HAP-1 (cell line): ENCODE measurements at regions not wholly inside any gene's neighbourhood (a gene's known extent, or its start where the extent isn't known, plus 50 kb on each side); places are given as distances from the start of the nearest gene placed in this dataset.
"Not testable (repeated sequence)": the region's sequence is repeated elsewhere in the genome, so short reads cannot be mapped to it uniquely, and the experiment has no call there.

Experiments
- DNase-seq, 2 experiments: peaks; one replicate each; pipeline ENCODE4 v3.0.0-alpha.2; 2016 to 2020; ENCODE audit warnings: low spot score in 2 of 2
- H3K27me3 ChIP-seq: fragments of 250-450 bp; sonication (Bioruptor Pico); 2 replicates; pipeline ENCODE4 v1.5.1; 2020; ENCODE audit warnings: low read depth, mild to moderate bottlenecking, moderate library complexity
- H3K36me3 ChIP-seq: fragments of 250-450 bp; sonication (Bioruptor Pico); replicated peaks from 2 replicates; pipeline ENCODE4 v1.5.1; 2020; ENCODE audit warnings: mild to moderate bottlenecking
- H3K4me1 ChIP-seq: fragments of 250-450 bp; sonication (Bioruptor Pico); 2 replicates; pipeline ENCODE4 v1.5.1; 2020; ENCODE audit warnings: mild to moderate bottlenecking
- H3K4me3 ChIP-seq: fragments of 250-450 bp; sonication (Bioruptor Pico); 2 replicates; pipeline ENCODE4 v1.5.1; 2020; ENCODE audit warnings: mild to moderate bottlenecking, moderate library complexity
- H3K9me3 ChIP-seq: fragments of 250-450 bp; sonication (Bioruptor Pico); 2 replicates; pipeline ENCODE4 v1.5.1; 2020; ENCODE audit warnings: mild to moderate bottlenecking, moderate library complexity
- in situ Hi-C: fragments of 300-500 bp; cut with MboI; formaldehyde crosslinking; loops from 3 replicates; pipeline ENCODE4 v1.14.3; 2020; ENCODE audit warnings: low sequenced_read_pairs, inconsistent platforms, mixed read lengths

DNA sequence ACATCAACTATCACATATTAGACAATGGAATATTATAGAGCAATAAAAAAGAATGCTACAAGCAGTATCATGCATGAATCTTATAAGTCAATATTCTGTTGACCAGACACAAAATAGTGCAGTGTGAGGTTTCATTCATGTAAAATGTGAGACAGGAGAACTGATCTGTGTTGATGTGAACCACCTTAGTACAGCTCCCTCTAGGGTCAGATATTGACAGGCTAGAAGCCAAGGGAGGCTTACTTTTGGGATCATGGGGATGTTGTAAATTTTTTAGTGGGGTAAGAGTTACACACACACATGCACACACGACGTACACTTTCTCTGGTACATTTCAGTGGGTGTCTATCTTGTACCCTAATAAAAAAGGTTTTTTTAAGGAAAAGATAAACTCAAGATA, 231.6 kb upstream of the FOXK1 start:
- Histone ChIP-seq H3K4me3 (no peak overlapping the region), H3K36me3 (no peaks in the 10 kb centered on the region), H3K27me3 (no peaks in the 10 kb centered on the region), H3K9me3 (no peaks in the 10 kb centered on the region), H3K4me1 (no peaks in the 10 kb centered on the region)
- no peak for DNase-seq
- in situ Hi-C loops: no loop called here

DNA sequence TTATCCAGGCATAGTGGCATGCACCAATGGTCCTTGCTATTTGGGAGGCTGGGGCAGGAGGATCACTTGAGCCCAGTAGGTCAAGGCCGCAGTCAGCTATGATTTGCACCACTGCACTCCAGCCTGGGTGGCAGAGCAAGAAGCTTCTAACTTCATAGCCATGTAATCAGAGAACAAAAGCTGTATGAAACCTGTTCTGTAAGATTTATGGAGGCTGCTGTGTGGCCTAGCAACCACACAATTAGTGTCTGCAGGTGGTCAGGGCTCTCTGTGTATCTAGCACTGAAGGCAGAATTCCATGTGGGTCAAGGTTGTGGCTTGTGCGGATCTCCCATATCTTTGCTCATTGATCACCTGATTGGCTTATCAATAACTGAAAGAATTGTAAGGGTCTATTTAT, 221.5 kb upstream of the FOXK1 start:
- H3K4me3 ChIP-seq: no peak overlapping the region
- in situ Hi-C loops: no loop called here
- no peaks in the 10 kb centered on the region for H3K27me3 ChIP-seq
- H3K9me3 ChIP-seq: no peaks in the 10 kb centered on the region
- H3K36me3 ChIP-seq: no peaks in the 10 kb centered on the region
- no peak for DNase-seq
- H3K4me1 ChIP-seq: no peaks in the 10 kb centered on the region

DNA sequence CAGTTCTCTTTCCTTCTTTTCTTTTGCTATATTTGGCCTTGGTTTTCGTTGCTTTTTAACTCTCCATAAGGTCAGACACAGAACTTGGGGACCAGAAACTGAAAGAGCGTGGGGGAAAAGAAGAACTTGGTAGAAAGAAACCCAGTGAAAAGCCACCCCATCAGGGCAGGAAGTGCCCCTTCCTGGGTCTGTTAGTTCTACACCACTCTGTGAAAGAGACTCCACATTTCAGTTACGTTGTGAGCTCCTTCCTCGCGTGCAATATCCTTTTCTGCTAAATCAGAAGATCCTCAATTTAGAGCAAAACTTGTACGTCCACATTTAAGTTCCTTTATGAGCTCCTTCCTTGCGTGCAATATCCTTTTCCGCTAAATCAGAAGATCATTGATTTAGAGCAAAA, 220.6 kb upstream of the FOXK1 start:
- H3K36me3 ChIP-seq: no peaks in the 10 kb centered on the region
- H3K9me3 ChIP-seq: no peaks in the 10 kb centered on the region
- no peak for DNase-seq
- in situ Hi-C loops: no loop called here
- H3K4me3 ChIP-seq: no peak overlapping the region
- H3K27me3 ChIP-seq: no peaks in the 10 kb centered on the region
- H3K4me1 ChIP-seq: no peaks in the 10 kb centered on the region

DNA sequence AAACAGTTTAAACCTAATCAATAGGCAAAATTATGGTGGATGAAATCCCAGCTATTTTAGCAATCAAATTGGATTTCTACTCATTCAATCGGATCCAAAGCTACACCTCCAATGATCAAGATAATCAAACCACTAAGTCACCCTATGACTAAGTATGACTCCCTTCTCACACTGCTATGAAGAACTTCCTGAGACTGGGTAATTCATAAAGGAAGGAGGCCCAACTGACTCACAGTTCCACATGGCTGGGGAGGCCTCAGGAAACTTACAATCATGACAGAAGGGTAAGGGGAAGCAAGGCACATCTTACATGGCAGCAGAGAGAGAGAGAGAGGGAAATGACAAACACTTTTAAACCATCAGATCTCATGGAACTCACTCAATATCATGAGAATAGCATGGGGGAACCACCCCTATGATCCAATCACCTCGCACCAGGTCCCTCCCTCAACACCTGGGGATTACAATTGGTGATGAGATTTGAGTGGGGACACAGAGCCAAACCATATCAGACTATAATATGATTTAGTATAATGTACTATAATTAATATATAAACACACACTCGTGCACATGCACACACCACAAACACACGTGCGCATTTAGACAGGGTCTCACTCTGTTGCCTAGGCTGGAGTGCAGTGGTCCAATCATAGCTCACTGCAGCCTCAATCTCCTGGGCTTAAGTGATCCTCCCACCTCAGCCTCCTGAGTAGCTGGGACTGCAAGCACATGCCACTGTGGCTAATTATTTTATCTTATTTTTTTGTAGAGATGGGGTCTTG, 213.6 kb upstream of the FOXK1 start:
- Histone ChIP-seq H3K4me3 (no peak overlapping the region), H3K36me3 (no peaks in the 10 kb centered on the region), H3K9me3 (no peaks in the 10 kb centered on the region), H3K4me1 (no peaks in the 10 kb centered on the region), H3K27me3 (no peaks in the 10 kb centered on the region)
- no peak for DNase-seq
- in situ Hi-C loops: no loop called here

- no peaks in the 10 kb centered on the region for H3K9me3 ChIP-seq
- in situ Hi-C loops: no loop called here
- H3K27me3 ChIP-seq: no peaks in the 10 kb centered on the region
- no peak overlapping the region for H3K4me3 ChIP-seq
- DNase-seq: peak in 1 of 2 experiments; percentile 24
- H3K4me1 ChIP-seq: no peaks in the 10 kb centered on the region
- no peaks in the 10 kb centered on the region for H3K36me3 ChIP-seq
Measured at GRCh38 chr7:4470246-4470645, 211.8 kb upstream of the FOXK1 start.

GRCh38 chr7:4472728-4473127, 209.4 kb upstream of the FOXK1 start:
- no peaks in the 10 kb centered on the region for H3K4me1 ChIP-seq
- H3K4me3 ChIP-seq: no peak overlapping the region
- in situ Hi-C loops: no loop called here
- H3K27me3 ChIP-seq: no peaks in the 10 kb centered on the region
- no peak for DNase-seq
- H3K36me3 ChIP-seq: no peaks in the 10 kb centered on the region
- H3K9me3 ChIP-seq: no peaks in the 10 kb centered on the region

DNA sequence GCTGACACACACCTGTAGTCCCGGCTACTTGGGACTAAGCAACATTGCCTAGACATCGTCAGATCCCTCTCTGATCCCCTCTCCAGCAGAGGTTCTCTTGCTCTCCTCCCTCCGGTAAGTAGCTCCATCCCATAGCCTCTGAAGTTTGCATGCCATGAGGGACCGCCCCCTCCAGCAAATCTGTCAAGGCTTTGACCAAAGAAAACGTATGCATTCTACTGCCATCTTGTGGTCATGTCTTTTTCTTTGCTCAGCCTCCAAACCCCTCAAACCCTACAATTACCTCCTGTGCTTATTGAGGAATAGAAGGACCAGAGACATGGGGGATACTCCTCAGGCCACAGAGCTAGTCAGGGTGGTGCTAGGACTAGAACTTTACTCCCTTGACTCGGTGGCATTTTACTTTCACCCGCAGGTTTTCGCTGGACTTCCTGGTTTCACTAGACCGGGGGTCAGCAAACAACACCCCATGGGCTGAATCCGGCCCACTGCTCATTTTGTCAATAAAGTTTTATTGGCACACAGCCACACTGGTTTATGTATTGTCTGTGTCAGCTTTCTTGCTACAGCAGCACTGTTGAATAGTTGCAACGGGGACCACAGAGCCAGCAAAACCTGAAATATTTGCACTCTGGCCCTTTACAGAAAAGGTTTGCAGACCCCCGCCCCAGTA, 202.6 kb upstream of the FOXK1 start:
- in situ Hi-C loops: no loop called here

DNA sequence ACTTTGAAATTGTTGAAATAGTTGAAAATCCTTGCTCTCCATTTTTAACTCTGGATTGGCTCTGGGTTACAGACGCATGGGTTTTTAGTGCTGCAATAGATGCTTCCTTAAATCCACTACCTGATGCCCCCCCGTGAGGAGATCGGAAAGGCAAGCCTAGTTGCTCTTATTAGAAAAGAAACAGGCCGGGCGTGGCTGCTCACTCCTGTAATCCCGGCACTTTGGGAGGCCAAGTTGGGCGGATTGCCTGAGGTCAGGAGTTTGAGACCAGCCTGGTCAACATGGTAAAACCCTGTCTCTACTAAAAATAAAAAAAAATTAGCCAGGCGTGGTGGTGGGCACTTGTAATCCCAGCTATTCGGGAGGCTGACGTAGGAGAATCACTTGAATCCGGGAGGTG, 202.0 kb upstream of the FOXK1 start:
- H3K27me3 ChIP-seq, H3K9me3 ChIP-seq, DNase-seq, in situ Hi-C loops, H3K36me3 ChIP-seq, H3K4me3 ChIP-seq, H3K4me1 ChIP-seq: not testable (repeated sequence)

More for the DNA sequence above, 202.6 kb upstream of the FOXK1 start:
- H3K9me3 ChIP-seq: no peaks in the 10 kb centered on the region
- no peaks in the 10 kb centered on the region for H3K36me3 ChIP-seq
- H3K4me1 ChIP-seq: no peaks in the 10 kb centered on the region
- peak; percentile 68 to 71 for DNase-seq
- no peaks in the 10 kb centered on the region for H3K27me3 ChIP-seq
- H3K4me3 ChIP-seq: no peak overlapping the region

- DNase-seq: no peak
- in situ Hi-C loops: no loop called here
- Histone ChIP-seq H3K9me3 (no peaks in the 10 kb centered on the region), H3K27me3 (no peaks in the 10 kb centered on the region), H3K4me3 (no peak overlapping the region), H3K4me1 (no peaks in the 10 kb centered on the region), H3K36me3 (no peaks in the 10 kb centered on the region)
Measured at GRCh38 chr7:4483851-4484250, 198.2 kb upstream of the FOXK1 start.

- no peak for DNase-seq
- Histone ChIP-seq H3K36me3 (no peaks in the 10 kb centered on the region), H3K4me3 (no peak overlapping the region), H3K9me3 (no peaks in the 10 kb centered on the region), H3K4me1 (no peaks in the 10 kb centered on the region), H3K27me3 (no peaks in the 10 kb centered on the region)
- in situ Hi-C loops: no loop called here
Measured at GRCh38 chr7:4484545-4484944, 197.6 kb upstream of the FOXK1 start.

- Histone ChIP-seq H3K4me3 (no peak overlapping the region), H3K27me3 (no peaks in the 10 kb centered on the region), H3K36me3 (no peaks in the 10 kb centered on the region), H3K9me3 (no peaks in the 10 kb centered on the region), H3K4me1 (no peaks in the 10 kb centered on the region)
- in situ Hi-C loops: no loop called here
- no peak for DNase-seq
Measured at GRCh38 chr7:4486907-4487306, 195.2 kb upstream of the FOXK1 start.

GRCh38 chr7:4496911-4497310, 185.2 kb upstream of the FOXK1 start:
- H3K36me3 ChIP-seq, H3K27me3 ChIP-seq, DNase-seq, H3K4me1 ChIP-seq, in situ Hi-C loops, H3K9me3 ChIP-seq, H3K4me3 ChIP-seq: not testable (repeated sequence)

DNA sequence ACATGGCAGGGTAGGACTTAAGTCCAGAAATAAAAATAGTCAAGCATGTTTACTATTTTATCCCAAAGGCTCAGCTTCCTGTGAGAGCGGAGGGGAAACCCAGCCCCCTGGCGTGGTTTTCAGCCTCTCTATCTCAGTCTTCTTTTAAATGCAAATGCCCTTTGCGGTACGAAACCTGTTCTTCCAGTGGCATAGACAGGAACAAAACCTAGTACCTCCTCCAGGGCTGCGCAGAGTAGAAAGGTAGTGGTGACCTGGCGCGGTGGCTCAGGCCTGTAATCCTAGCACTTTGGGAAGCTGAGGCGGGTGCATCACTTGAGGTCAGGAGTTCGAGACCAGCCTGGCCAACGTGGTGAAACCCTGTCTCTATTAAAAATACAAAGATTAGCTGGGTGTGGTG, 181.3 kb upstream of the FOXK1 start:
- in situ Hi-C loops: no loop called here
- no peaks in the 10 kb centered on the region for H3K27me3 ChIP-seq
- H3K36me3 ChIP-seq: no peaks in the 10 kb centered on the region
- no peaks in the 10 kb centered on the region for H3K4me1 ChIP-seq
- H3K9me3 ChIP-seq: no peaks in the 10 kb centered on the region
- no peak for DNase-seq
- no peak overlapping the region for H3K4me3 ChIP-seq

GRCh38 chr7:4507886-4508285, 174.2 kb upstream of the FOXK1 start:
- in situ Hi-C loops, H3K27me3 ChIP-seq: not testable (repeated sequence)

More at GRCh38 chr7:4507886-4508285, 174.2 kb upstream of the FOXK1 start:
- not testable (repeated sequence) for H3K36me3 ChIP-seq, H3K4me3 ChIP-seq, DNase-seq, H3K9me3 ChIP-seq, H3K4me1 ChIP-seq
